Mesenchymal stem cell (in vitro differentiated cells and primary cell): ENCODE measurements at regions not wholly inside any gene's neighbourhood (a gene's known extent, or its start where the extent isn't known, plus 50 kb on each side); places are given as distances from the start of the nearest gene placed in this dataset.

Experiments used
- DNase-seq: peaks from one replicate; pipeline ENCODE4 v3.0.0-alpha.2; 2013
- H2AFZ ChIP-seq: one replicate; pipeline ENCODE4 v1.6.1; 2013; ENCODE audit warnings: low read depth, mild to moderate bottlenecking, control low read depth, inconsistent platforms, low read length, moderate library complexity
- H2AK5ac ChIP-seq: 2 replicates; pipeline ENCODE4 v1.6.1; 2013; ENCODE audit warnings: low read length, moderate library complexity, mild to moderate bottlenecking, inconsistent platforms; ENCODE audit not compliant: severe bottlenecking
- H2BK120ac ChIP-seq: one replicate; pipeline ENCODE4 v1.6.1; 2013; ENCODE audit warnings: low read depth, mild to moderate bottlenecking, inconsistent platforms, low read length, moderate library complexity
- H2BK12ac ChIP-seq, 2 experiments: one replicate each; pipeline ENCODE4 v1.6.1; 2013; ENCODE audit warnings: inconsistent platforms in 2 of 2, low read length in 2 of 2, mild to moderate bottlenecking in 2 of 2, moderate library complexity in 2 of 2, control low read depth in 1 of 2
- H2BK15ac ChIP-seq: one replicate; pipeline ENCODE4 v1.6.1; 2013; ENCODE audit warnings: mild to moderate bottlenecking, low read depth, inconsistent platforms; ENCODE audit not compliant: poor library complexity, severe bottlenecking
- H2BK5ac ChIP-seq: 2 replicates; pipeline ENCODE4 v1.6.1; 2013; ENCODE audit warnings: low read depth, mild to moderate bottlenecking, low read length, control low read depth, inconsistent platforms; ENCODE audit not compliant: poor library complexity, severe bottlenecking
- H3K14ac ChIP-seq, 2 experiments: one replicate each; pipeline ENCODE4 v1.6.1; 2013; ENCODE audit warnings: inconsistent platforms in 2 of 2, low read length in 2 of 2, control low read depth in 1 of 2, mild to moderate bottlenecking in 1 of 2, moderate library complexity in 1 of 2
- H3K18ac ChIP-seq, 2 experiments: one replicate each; pipeline ENCODE4 v1.6.1; 2013; ENCODE audit warnings: inconsistent platforms in 2 of 2, low read length in 2 of 2, control low read depth in 1 of 2, low read depth in 1 of 2, mild to moderate bottlenecking in 1 of 2
- H3K23ac ChIP-seq, 2 experiments: one replicate each; pipeline ENCODE4 v1.6.1; 2013; ENCODE audit warnings: inconsistent platforms in 2 of 2, low read length in 2 of 2, mild to moderate bottlenecking in 2 of 2, moderate library complexity in 2 of 2, control low read depth in 1 of 2
- H3K27ac ChIP-seq: 2 replicates; pipeline ENCODE4 v1.5.1; 2013; ENCODE audit warnings: mild to moderate bottlenecking, moderate library complexity, low read length, control low read depth, inconsistent platforms; ENCODE audit not compliant: poor library complexity, severe bottlenecking
- H3K27me3 ChIP-seq, 2 experiments: 2 replicates each; pipeline versions ENCODE4 v1.6.1 to v1.7.0; 2013; ENCODE audit warnings: low read length in 2 of 2, mild to moderate bottlenecking in 2 of 2, moderate library complexity in 2 of 2, control low read depth in 1 of 2, inconsistent platforms in 1 of 2; ENCODE audit not compliant: control insufficient read depth in 1 of 2, insufficient read depth in 1 of 2
- H3K36me3 ChIP-seq, 2 experiments: 2 replicates each; pipeline versions ENCODE4 v1.6.1 to v1.7.0; 2013; ENCODE audit warnings: low read length in 2 of 2, control low read depth in 1 of 2, inconsistent platforms in 1 of 2, low read depth in 1 of 2, mild to moderate bottlenecking in 1 of 2; ENCODE audit not compliant: insufficient read depth in 2 of 2, control insufficient read depth in 1 of 2
- H3K4ac ChIP-seq, 2 experiments: one replicate each; pipeline ENCODE4 v1.6.1; 2013; ENCODE audit warnings: inconsistent platforms in 2 of 2, low read length in 2 of 2, mild to moderate bottlenecking in 2 of 2, moderate library complexity in 2 of 2, control low read depth in 1 of 2, low read depth in 1 of 2
- H3K4me1 ChIP-seq: 2 replicates; pipeline ENCODE4 v1.6.1; 2013; ENCODE audit warnings: low read depth, low read length, control low read depth; ENCODE audit not compliant: control insufficient read depth, insufficient read depth
- H3K4me2 ChIP-seq: 2 replicates; pipeline ENCODE4 v1.6.1; 2013; ENCODE audit warnings: low read length, mild to moderate bottlenecking, inconsistent platforms; ENCODE audit not compliant: poor library complexity, severe bottlenecking
- H3K4me3 ChIP-seq, 2 experiments: 2 replicates each; pipeline versions ENCODE4 v1.5.1 to v1.7.0; 2013; ENCODE audit warnings: low read length in 2 of 2, mild to moderate bottlenecking in 2 of 2, control low read depth in 1 of 2, low read depth in 1 of 2; ENCODE audit not compliant: insufficient read depth in 1 of 2
- H3K79me1 ChIP-seq: replicated peaks from 2 replicates; pipeline ENCODE4 v1.6.1; 2013; ENCODE audit warnings: mild to moderate bottlenecking, control low read depth, low read length, inconsistent platforms; ENCODE audit not compliant: poor library complexity, severe bottlenecking
- H3K9ac ChIP-seq: 2 replicates; pipeline ENCODE4 v1.7.0; 2013; ENCODE audit warnings: mild to moderate bottlenecking, low read length, moderate library complexity
- H3K9me3 ChIP-seq: 2 replicates; pipeline ENCODE4 v1.7.0; 2013; ENCODE audit warnings: mild to moderate bottlenecking, low read length; ENCODE audit not compliant: control insufficient read depth
- H4K8ac ChIP-seq: one replicate; pipeline ENCODE4 v1.6.1; 2013; ENCODE audit warnings: inconsistent platforms, mild to moderate bottlenecking, low read length, moderate library complexity
- H4K91ac ChIP-seq: one replicate; pipeline ENCODE4 v1.6.1; 2013; ENCODE audit warnings: mild to moderate bottlenecking, low read length, inconsistent platforms
- WGBS: methylation state at CpG from one replicate; pipeline ENCODE4 v1.1.7; 2013; ENCODE audit warnings: mixed read lengths; 5-methylcytosine and 5-hydroxymethylcytosine counted together

DNA sequence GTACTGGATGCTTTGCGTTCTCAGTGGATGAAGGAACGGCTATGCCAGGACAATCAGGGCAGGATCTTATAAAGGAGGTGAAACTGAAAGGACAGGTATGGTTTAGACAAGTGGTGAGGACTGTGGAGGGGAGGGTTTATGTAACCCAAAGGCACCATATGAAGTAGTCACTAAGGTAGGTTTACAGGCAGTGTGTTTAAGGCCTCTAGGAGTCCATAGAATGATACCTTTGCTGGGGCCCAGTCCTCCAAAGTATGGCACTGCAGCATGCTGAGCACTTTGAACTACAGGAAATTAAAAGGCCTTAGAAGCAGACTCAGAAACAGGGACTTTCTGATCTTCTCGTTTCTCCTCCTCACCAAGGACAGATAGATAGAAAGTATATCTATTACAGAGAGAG is 304.7 kb upstream of the USP25 start:
- Histone ChIP-seq H3K36me3 (no peaks in the 10 kb centered on the region), H4K8ac (no peak overlapping the region), H3K79me1 (no peaks in the 10 kb centered on the region), H2BK12ac (no peak overlapping the region), H3K9me3 (no peaks in the 10 kb centered on the region), H3K14ac (no peak overlapping the region), H3K4ac (no peak overlapping the region), H2AFZ (no peak overlapping the region), H3K27me3 (no peaks in the 10 kb centered on the region), H2BK5ac (no peak overlapping the region), H4K91ac (no peak overlapping the region), H3K4me1 (no peaks in the 10 kb centered on the region), H3K18ac (no peak overlapping the region), H3K9ac (no peak overlapping the region), H3K4me2 (no peak overlapping the region), H3K27ac (no peak overlapping the region), H2BK120ac (no peak overlapping the region), H2AK5ac (no peak overlapping the region), H2BK15ac (no peak overlapping the region), H3K23ac (no peak overlapping the region), H3K4me3 (no peak overlapping the region)
- no peak for DNase-seq
- 95% methylated on average over 2 of the region's 3 CpGs for WGBS

DNA sequence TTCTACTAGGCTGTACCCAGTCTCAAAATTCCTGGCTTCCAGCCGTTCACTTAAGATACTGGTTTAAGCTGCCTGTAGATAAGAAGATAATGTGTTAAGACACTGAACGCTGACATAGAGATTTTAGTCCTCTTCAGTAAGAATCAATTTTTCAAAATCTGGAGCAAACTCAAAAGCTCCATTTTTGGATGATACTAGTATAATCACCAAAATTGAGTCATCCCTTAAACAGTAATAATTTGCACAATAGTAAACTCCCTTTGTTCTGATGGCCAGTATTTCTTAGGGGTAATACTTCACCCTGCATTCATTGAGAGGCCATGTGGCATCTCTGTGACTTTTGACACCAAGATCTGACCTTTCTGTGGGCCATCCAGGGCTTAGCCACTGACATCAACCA is 299.8 kb upstream of the USP25 start:
- H4K8ac ChIP-seq = no peak overlapping the region

DNA sequence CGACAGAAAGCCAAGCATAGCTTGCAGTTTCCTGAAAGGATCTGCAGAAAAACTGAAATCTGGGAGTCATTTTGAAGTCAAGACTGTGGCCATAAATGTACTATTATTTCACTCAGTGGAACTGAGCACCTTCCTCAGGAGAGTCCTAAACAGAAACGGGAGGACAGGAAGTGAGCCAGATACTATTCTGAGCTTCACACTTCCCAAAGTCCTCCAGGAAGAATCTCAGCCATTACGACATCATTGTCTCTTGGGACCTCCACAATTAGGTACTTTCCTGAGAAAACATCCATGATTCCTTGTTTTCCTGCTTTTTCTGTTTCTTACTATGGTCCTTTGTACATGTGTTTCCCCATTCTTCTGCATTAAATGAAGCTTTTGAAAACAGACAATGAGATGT is 299.2 kb upstream of the USP25 start:
- Histone ChIP-seq H3K9ac (peak overlapping the region; percentile 8), H3K4me1 (no peaks in the 10 kb centered on the region), H3K14ac (no peak overlapping the region), H3K4me2 (peak overlapping the region; percentile 6), H3K18ac (peak overlapping the region in 1 of 2 experiments; percentile 54), H4K8ac (no peak overlapping the region), H4K91ac (no peak overlapping the region), H2BK12ac (no peak overlapping the region), H2AK5ac (no peak overlapping the region), H3K4ac (no peak overlapping the region), H3K27me3 (no peaks in the 10 kb centered on the region), H3K23ac (no peak overlapping the region), H2BK120ac (no peak overlapping the region), H3K36me3 (no peaks in the 10 kb centered on the region), H3K79me1 (no peaks in the 10 kb centered on the region), H2AFZ (no peak overlapping the region), H2BK5ac (no peak overlapping the region), H2BK15ac (no peak overlapping the region), H3K27ac (no peak overlapping the region), H3K9me3 (no peaks in the 10 kb centered on the region), H3K4me3 (no peak overlapping the region)
- DNase-seq = peak; percentile 9
- WGBS = 35% methylated on average over 3 of the region's 3 CpGs

More for the DNA sequence above, 299.8 kb upstream of the USP25 start:
- Histone ChIP-seq H3K27me3 (no peaks in the 10 kb centered on the region), H2BK120ac (no peak overlapping the region), H3K36me3 (no peaks in the 10 kb centered on the region), H3K4me3 (no peak overlapping the region), H2BK5ac (no peak overlapping the region), H2AK5ac (no peak overlapping the region), H2BK12ac (no peak overlapping the region), H2AFZ (no peak overlapping the region), H3K79me1 (no peaks in the 10 kb centered on the region), H3K27ac (no peak overlapping the region), H3K23ac (no peak overlapping the region), H3K18ac (no peak overlapping the region), H3K4me1 (no peaks in the 10 kb centered on the region), H3K9me3 (no peaks in the 10 kb centered on the region), H2BK15ac (no peak overlapping the region), H4K91ac (no peak overlapping the region), H3K14ac (no peak overlapping the region), H3K4me2 (no peak overlapping the region), H3K4ac (no peak overlapping the region), H3K9ac (peak overlapping the region; percentile 40)
- DNase-seq = no peak
- WGBS = no CpG with 5 or more reads among the region's 2 CpGs

DNA sequence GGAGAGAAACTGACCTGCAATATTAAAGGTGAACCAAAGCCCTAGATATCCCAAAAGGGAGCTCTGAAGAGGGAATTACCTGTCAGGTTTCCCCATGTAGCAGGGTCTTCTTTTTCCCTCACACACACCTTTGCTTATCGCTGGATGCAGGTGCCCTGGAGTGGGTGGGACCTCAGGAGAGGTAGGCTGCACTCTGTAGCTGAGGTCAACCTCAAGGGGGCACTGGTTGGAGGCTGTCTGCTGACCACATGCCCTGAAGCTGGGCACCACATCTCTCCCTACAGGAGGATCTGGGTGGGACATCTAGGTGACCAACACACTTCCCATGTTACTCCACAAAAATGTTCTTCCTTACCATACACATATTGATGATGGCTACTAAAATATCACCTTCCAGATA is 298.7 kb upstream of the USP25 start:
- DNase-seq = no peak
- 78% methylated on average over 1 of the region's 1 CpG for WGBS

More for the DNA sequence above, 298.7 kb upstream of the USP25 start:
- no peaks in the 10 kb centered on the region for H3K36me3 ChIP-seq
- peak overlapping the region; percentile 6 for H3K4me2 ChIP-seq
- H3K18ac ChIP-seq = peak overlapping the region in 1 of 2 experiments; percentile 54
- no peaks in the 10 kb centered on the region for H3K9me3 ChIP-seq
- no peak overlapping the region for H2BK5ac ChIP-seq
- H2BK12ac ChIP-seq = no peak overlapping the region
- H3K4me3 ChIP-seq = no peak overlapping the region
- H3K9ac ChIP-seq = no peak overlapping the region
- no peak overlapping the region for H4K91ac ChIP-seq
- no peak overlapping the region for H3K4ac ChIP-seq
- H3K4me1 ChIP-seq = no peaks in the 10 kb centered on the region
- no peak overlapping the region for H3K14ac ChIP-seq
- no peak overlapping the region for H3K23ac ChIP-seq
- no peaks in the 10 kb centered on the region for H3K27me3 ChIP-seq
- no peaks in the 10 kb centered on the region for H3K79me1 ChIP-seq
- no peak overlapping the region for H2BK15ac ChIP-seq
- H2AK5ac ChIP-seq = no peak overlapping the region
- no peak overlapping the region for H2AFZ ChIP-seq
- H3K27ac ChIP-seq = no peak overlapping the region
- H2BK120ac ChIP-seq = no peak overlapping the region
- no peak overlapping the region for H4K8ac ChIP-seq
